ENCODE measurements at regions not wholly inside any gene's neighbourhood (a gene's known extent, or its start where the extent isn't known, plus 50 kb on each side); places are given as distances from the start of the nearest gene placed in this dataset.

DNA sequence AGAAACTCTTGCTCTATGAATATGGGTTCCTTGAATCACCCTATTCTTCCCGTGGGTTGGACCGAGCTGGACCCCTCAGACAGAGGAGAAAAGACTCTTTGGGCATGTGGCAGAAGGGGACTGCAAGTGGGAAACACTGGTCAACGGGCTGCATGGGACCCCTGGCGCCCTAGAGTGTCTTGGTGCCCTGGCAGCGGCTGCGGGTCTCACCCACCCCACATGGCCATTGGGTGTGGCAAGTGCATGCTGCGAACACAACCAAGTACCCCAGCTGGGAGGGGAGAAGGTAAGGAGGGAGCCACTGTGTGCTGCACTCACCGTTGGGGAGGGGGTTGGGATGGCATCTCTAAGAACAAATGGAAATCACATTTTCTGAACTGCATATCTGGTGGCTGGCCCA is 438.8 kb upstream of the EYS start:
- TF ChIP-seq, protein P1, sequence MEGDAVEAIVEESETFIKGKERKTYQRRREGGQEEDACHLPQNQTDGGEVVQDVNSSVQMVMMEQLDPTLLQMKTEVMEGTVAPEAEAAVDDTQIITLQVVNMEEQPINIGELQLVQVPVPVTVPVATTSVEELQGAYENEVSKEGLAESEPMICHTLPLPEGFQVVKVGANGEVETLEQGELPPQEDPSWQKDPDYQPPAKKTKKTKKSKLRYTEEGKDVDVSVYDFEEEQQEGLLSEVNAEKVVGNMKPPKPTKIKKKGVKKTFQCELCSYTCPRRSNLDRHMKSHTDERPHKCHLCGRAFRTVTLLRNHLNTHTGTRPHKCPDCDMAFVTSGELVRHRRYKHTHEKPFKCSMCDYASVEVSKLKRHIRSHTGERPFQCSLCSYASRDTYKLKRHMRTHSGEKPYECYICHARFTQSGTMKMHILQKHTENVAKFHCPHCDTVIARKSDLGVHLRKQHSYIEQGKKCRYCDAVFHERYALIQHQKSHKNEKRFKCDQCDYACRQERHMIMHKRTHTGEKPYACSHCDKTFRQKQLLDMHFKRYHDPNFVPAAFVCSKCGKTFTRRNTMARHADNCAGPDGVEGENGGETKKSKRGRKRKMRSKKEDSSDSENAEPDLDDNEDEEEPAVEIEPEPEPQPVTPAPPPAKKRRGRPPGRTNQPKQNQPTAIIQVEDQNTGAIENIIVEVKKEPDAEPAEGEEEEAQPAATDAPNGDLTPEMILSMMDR (IDR thresholded peaks at IDR 0.05; ENCODE audit: insufficient read depth, low read length, missing control alignments) = no peak
- no peak overlapping the region for H3K4me3 ChIP-seq (ENCODE audit: low read depth, low read length)
- DNase-seq (ENCODE audit: low read depth, low spot score) = no peak
- POLR2A ChIA-PET = no interaction called here
- CTCF ChIA-PET = no interaction called here

DNA sequence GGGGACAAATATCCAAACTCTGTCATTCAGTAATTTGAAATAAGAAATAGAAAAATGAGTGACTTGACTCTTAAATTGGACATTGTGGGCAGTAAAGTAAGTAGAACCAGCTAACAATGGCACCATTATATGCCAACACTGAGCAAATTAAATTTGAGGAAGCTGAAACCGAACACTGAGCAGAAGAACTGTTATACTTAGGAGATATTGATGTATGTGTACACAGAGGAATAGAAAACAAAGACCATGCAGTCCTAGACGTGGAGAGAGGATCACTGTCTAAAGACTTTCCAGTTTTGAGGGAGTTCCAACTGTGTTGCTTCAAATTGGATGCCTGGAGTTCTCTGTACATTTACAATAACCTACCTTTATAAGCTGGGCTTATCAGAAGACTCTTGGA is 427.0 kb upstream of the EYS start:
- POLR2A ChIA-PET = no interaction called here
- no peak overlapping the region for H3K4me3 ChIP-seq (ENCODE audit: low read depth, low read length)
- no peak for DNase-seq (ENCODE audit: low read depth, low spot score)
- TF ChIP-seq, protein P1 (IDR thresholded peaks at IDR 0.05; ENCODE audit: insufficient read depth, low read length, missing control alignments) = no peak
- CTCF ChIA-PET = no interaction called here

DNA sequence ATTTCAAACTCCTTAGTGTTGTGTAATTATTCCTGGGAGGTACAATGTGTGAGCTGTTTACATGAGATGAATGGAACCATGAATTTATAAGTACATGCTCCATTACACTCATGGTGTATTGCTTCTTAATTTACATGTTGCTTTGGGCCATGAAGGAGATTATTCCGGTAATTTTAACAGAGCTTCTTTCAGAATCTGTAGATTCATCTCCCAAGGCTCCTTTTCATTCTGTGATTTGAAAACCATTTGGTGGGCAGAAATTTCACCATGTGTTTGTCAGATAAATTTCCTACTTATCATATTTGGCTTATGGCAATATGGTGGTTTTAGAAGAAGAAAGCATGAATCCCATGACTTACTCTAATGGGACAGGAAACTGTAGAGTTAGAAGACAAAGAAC is 421.6 kb upstream of the EYS start:
- TF ChIP-seq, protein P1 (IDR thresholded peaks at IDR 0.05; ENCODE audit: insufficient read depth, low read length, missing control alignments) = no peak
- CTCF ChIA-PET = no interaction called here
- POLR2A ChIA-PET = no interaction called here
- DNase-seq (ENCODE audit: low read depth, low spot score) = no peak
- H3K4me3 ChIP-seq (ENCODE audit: low read depth, low read length) = no peak overlapping the region

DNA sequence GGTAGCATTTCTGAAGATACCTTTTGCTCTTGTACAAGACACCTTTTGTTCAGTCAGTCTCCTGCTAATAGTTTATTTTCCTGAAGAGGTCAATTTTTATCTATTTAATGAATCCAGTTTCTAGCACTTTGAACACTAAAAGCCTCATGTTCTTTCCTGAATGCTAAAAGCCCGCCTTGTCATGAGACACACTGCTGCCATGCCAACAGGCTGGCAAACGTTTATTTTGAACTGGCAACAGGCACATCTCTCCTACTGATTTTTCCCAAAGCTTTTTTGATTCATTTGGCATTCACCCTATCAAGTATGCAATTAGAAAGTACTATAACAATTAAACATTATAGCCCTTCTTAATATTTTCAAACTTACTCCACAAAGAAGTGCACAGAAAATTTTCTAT is 421.2 kb upstream of the EYS start:
- DNase-seq (ENCODE audit: low read depth, low spot score) = no peak
- no peak overlapping the region for H3K4me3 ChIP-seq (ENCODE audit: low read depth, low read length)
- ChIA-PET POLR2A (no interaction called here), CTCF (no interaction called here)
- TF ChIP-seq, protein P1 (IDR thresholded peaks at IDR 0.05; ENCODE audit: insufficient read depth, low read length, missing control alignments) = no peak

DNA sequence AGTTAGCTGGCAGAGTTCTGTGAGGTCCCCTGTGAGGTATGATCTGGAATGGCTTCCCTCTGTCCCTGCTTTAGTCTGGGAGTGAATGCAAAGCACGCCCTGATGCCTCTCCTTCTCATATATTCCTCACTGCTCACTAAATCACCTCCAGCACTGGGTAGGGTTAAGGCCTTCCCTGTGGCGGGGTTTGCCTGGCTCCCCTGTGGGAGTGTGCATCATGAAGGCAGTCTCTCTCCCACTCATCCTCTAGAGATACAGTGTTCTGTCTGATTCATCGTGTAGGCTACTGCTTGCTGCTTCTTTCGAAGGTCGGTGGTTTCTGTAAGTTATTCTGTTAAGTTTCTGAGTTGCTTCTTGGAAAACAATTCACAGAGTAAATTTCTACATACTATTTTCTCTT is 420.0 kb upstream of the EYS start:
- no peak for DNase-seq (ENCODE audit: low read depth, low spot score)
- H3K4me3 ChIP-seq (ENCODE audit: low read depth, low read length) = no peak overlapping the region
- TF ChIP-seq, protein P1 (IDR thresholded peaks at IDR 0.05; ENCODE audit: insufficient read depth, low read length, missing control alignments) = no peak
- CTCF ChIA-PET = no interaction called here
- POLR2A ChIA-PET = no interaction called here

DNA sequence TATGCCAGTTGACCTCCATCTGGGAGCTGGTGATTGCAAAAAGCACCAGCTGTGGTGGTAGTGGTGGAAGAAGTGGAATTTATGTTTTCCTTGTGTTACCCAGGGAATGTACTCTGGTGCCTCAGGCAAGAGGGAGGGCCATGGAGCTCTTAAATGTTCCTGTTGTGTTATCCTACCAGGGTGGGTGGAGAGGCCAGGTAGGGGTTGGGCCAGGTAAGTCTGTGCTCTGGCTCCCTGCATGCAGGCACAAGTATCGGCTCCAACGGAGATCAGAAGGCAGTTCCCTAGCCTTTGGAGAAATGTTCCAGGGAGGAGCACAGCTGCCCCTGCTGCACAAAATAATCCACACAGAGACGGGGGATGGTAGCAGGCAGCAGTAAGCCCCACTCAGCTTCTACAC is 419.3 kb upstream of the EYS start:
- H3K4me3 ChIP-seq (ENCODE audit: low read depth, low read length) = no peak overlapping the region
- POLR2A ChIA-PET = no interaction called here
- CTCF ChIA-PET = no interaction called here
- TF ChIP-seq, protein P1 (IDR thresholded peaks at IDR 0.05; ENCODE audit: insufficient read depth, low read length, missing control alignments) = no peak
- DNase-seq (ENCODE audit: low read depth, low spot score) = no peak

Data from AG04449 (cell line).